A673 (cell line): ENCODE measurements at regions not wholly inside any gene's neighbourhood (a gene's known extent, or its start where the extent isn't known, plus 50 kb on each side); places are given as distances from the start of the nearest gene placed in this dataset.

Experiments
- EZH2 ChIP-seq: fragments of 200-600 bp; sonication (generic); IDR thresholded peaks from 2 replicates; pipeline ENCODE4 v1.6.1; 2017; ENCODE audit warnings: borderline replicate concordance, low read depth, mild to moderate bottlenecking, mixed read lengths, antibody characterized with exemption, low read length; ENCODE audit not compliant: poor library complexity, severe bottlenecking
- TF ChIP-seq, protein P1 (sequence below): fragments of 300-800, 200-600 bp; sonication (generic); conservative IDR thresholded peaks from 2 replicates; pipeline ENCODE4 v1.5.1; 2017; ENCODE audit warnings: low read depth, mild to moderate bottlenecking, antibody characterized with exemption, low read length, moderate library complexity, mixed read lengths

DNA sequence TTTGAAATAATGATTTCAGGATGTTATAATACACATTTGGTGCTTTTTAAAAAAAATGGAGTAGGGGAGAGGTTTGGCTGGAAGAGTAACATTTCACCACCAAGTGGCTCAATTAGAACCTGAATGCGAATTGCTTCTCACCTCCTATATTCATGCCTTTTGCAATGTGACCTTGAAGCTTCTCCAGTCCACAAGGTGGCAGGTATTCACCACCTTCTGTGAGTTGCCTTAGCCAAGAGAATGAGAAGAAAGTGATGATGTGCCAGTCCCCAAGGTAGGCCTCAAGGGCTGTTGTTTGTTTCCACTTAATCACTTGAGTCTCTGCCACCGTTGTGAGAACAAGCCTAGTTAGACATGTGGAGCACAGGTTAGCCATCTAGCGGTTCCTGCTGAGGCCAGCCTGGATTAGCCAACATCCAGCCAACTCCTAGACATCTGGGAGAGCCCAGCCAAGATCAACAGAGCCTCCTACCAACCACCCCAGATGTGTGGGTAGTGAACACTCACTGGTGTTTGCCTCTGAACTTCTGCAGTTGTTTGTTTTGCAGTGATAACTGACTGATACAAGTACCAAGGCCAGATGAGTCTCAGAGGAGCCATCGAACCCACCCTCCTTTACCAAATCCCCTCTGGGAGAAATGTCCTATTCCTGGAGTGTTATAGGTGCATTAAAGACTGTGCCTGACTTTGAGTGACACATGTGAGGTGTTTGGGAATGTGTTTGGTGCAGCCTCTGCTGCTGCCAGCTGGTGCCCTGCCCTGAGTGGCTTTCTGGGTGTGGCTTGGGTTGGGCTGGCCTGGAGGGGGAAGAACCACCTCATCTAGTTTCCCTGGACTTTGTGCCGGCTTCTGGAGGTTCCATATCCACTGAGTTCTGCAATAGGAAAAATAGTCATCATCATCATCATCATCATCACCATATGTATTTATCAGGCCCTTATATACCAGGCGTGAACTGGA lies 132.5 kb upstream of the RFLNA start:
- no peak for TF ChIP-seq EZH2
- TF ChIP-seq, protein P1, sequence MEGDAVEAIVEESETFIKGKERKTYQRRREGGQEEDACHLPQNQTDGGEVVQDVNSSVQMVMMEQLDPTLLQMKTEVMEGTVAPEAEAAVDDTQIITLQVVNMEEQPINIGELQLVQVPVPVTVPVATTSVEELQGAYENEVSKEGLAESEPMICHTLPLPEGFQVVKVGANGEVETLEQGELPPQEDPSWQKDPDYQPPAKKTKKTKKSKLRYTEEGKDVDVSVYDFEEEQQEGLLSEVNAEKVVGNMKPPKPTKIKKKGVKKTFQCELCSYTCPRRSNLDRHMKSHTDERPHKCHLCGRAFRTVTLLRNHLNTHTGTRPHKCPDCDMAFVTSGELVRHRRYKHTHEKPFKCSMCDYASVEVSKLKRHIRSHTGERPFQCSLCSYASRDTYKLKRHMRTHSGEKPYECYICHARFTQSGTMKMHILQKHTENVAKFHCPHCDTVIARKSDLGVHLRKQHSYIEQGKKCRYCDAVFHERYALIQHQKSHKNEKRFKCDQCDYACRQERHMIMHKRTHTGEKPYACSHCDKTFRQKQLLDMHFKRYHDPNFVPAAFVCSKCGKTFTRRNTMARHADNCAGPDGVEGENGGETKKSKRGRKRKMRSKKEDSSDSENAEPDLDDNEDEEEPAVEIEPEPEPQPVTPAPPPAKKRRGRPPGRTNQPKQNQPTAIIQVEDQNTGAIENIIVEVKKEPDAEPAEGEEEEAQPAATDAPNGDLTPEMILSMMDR, result no peak
